Right kidney (tissue), 1 donor: ENCODE measurements at regions not wholly inside any gene's neighbourhood (a gene's known extent, or its start where the extent isn't known, plus 50 kb on each side); places are given as distances from the start of the nearest gene placed in this dataset.
"Not testable (repeated sequence)": the region's sequence is repeated elsewhere in the genome, so short reads cannot be mapped to it uniquely, and the experiment has no call there.

Source experiments
- DNase-seq: peaks from one replicate; pipeline ENCODE4 v3.0.0-alpha.2; 2016

GRCh38 chr2:34261701-34262100, 662.6 kb upstream of the FAM98A start:
- no peak for DNase-seq

- peak; percentile 19 for DNase-seq
Observed at GRCh38 chr2:34254272-34254878, 655.3 kb upstream of the FAM98A start.

GRCh38 chr2:34252111-34252510, 653.0 kb upstream of the FAM98A start:
- no peak for DNase-seq

- no peak for DNase-seq
Observed at GRCh38 chr2:34251578-34251977, 652.5 kb upstream of the FAM98A start.

- no peak for DNase-seq
Observed at GRCh38 chr2:34244195-34244594, 645.1 kb upstream of the FAM98A start.

GRCh38 chr2:34242763-34243123, 643.6 kb upstream of the FAM98A start:
- peak; percentile 11 for DNase-seq

GRCh38 chr2:34241905-34242762, 643.0 kb upstream of the FAM98A start:
- peak; percentile 54 for DNase-seq

GRCh38 chr2:34239511-34239910, 640.4 kb upstream of the FAM98A start:
- no peak for DNase-seq

- DNase-seq, result no peak
Observed at GRCh38 chr2:34234823-34235222, 635.7 kb upstream of the FAM98A start.

GRCh38 chr2:34229998-34230397, 630.9 kb upstream of the FAM98A start:
- DNase-seq, result no peak

GRCh38 chr2:34215174-34215573, 616.1 kb upstream of the FAM98A start:
- DNase-seq, result no peak

- DNase-seq, result not testable (repeated sequence)
Observed at GRCh38 chr2:34210382-34210781, 611.3 kb upstream of the FAM98A start.

- no peak for DNase-seq
Observed at GRCh38 chr2:34204560-34204959, 605.5 kb upstream of the FAM98A start.

- no peak for DNase-seq
Observed at GRCh38 chr2:34201099-34201498, 602.0 kb upstream of the FAM98A start.

- no peak for DNase-seq
Observed at GRCh38 chr2:34199971-34200370, 600.9 kb upstream of the FAM98A start.

GRCh38 chr2:34193164-34193563, 594.1 kb upstream of the FAM98A start:
- no peak for DNase-seq

GRCh38 chr2:34188464-34189303, 589.6 kb upstream of the FAM98A start:
- no peak for DNase-seq

- peak; percentile 5 for DNase-seq
Observed at GRCh38 chr2:34179511-34179910, 580.4 kb upstream of the FAM98A start.

GRCh38 chr2:34178482-34178881, 579.4 kb upstream of the FAM98A start:
- no peak for DNase-seq

GRCh38 chr2:34176693-34177092, 577.6 kb upstream of the FAM98A start:
- no peak for DNase-seq

GRCh38 chr2:34174506-34174905, 575.4 kb upstream of the FAM98A start:
- DNase-seq, result no peak

GRCh38 chr2:34162231-34162630, 563.1 kb upstream of the FAM98A start:
- DNase-seq, result no peak

- no peak for DNase-seq
Observed at GRCh38 chr2:34161549-34161948, 562.5 kb upstream of the FAM98A start.
